ELF-1 (cell line): ENCODE measurements at regions not wholly inside any gene's neighbourhood (a gene's known extent, or its start where the extent isn't known, plus 50 kb on each side); places are given as distances from the start of the nearest gene placed in this dataset.

Experiments used
- DNase-seq: peaks from one replicate; pipeline ENCODE4 v3.0.0-alpha.2; 2016; ENCODE audit warnings: low read depth, low spot score

GRCh38 chr20:11761497-11761896 lies 156.2 kb upstream of the BTBD3 start:
- DNase-seq = no peak

- DNase-seq = peak; percentile 27
Observed at GRCh38 chr20:11766961-11767360, 150.7 kb upstream of the BTBD3 start.

GRCh38 chr20:11769825-11770224 lies 147.9 kb upstream of the BTBD3 start:
- DNase-seq = no peak

- DNase-seq = no peak
Observed at GRCh38 chr20:11772226-11772730, 145.4 kb upstream of the BTBD3 start.

- no peak for DNase-seq
Observed at GRCh38 chr20:11776687-11777086, 141.0 kb upstream of the BTBD3 start.

- no peak for DNase-seq
Observed at GRCh38 chr20:11777387-11778205, 140.1 kb upstream of the BTBD3 start.

- DNase-seq = no peak
Observed at GRCh38 chr20:11778206-11778570, 139.5 kb upstream of the BTBD3 start.

GRCh38 chr20:11780765-11781369 lies 136.8 kb upstream of the BTBD3 start:
- no peak for DNase-seq

- no peak for DNase-seq
Observed at GRCh38 chr20:11783102-11783850, 134.4 kb upstream of the BTBD3 start.

GRCh38 chr20:11785885-11786507 lies 131.7 kb upstream of the BTBD3 start:
- no peak for DNase-seq

GRCh38 chr20:11790046-11790445 lies 127.6 kb upstream of the BTBD3 start:
- no peak for DNase-seq

- DNase-seq = peak; percentile 85
Observed at GRCh38 chr20:11791316-11791715, 126.4 kb upstream of the BTBD3 start.

GRCh38 chr20:11791835-11792567 lies 125.7 kb upstream of the BTBD3 start:
- DNase-seq = peak; percentile 91

- no peak for DNase-seq
Observed at GRCh38 chr20:11792568-11792953, 125.1 kb upstream of the BTBD3 start.

- DNase-seq = no peak
Observed at GRCh38 chr20:11794525-11794924, 123.2 kb upstream of the BTBD3 start.

GRCh38 chr20:11795071-11795615 lies 122.5 kb upstream of the BTBD3 start:
- no peak for DNase-seq

- no peak for DNase-seq
Observed at GRCh38 chr20:11796026-11796425, 121.7 kb upstream of the BTBD3 start.

- no peak for DNase-seq
Observed at GRCh38 chr20:11797156-11797555, 120.5 kb upstream of the BTBD3 start.

GRCh38 chr20:11799281-11799684 lies 118.4 kb upstream of the BTBD3 start:
- DNase-seq = peak; percentile 50

GRCh38 chr20:11807054-11808048 lies 110.3 kb upstream of the BTBD3 start:
- no peak for DNase-seq
